Hippocampal formation (tissue), 2 donors: ENCODE measurements at regions not wholly inside any gene's neighbourhood (a gene's known extent, or its start where the extent isn't known, plus 50 kb on each side); places are given as distances from the start of the nearest gene placed in this dataset.
A peak's percentile ranks its signal among the peaks of the same experiment; 100 is the strongest.
"Not testable (repeated sequence)": the region's sequence is repeated elsewhere in the genome, so short reads cannot be mapped to it uniquely, and the experiment has no call there.

Experiments used
- DNase-seq, 2 donors: peaks; one replicate each; lab custom pipeline; 2025; lab: John Stamatoyannopoulos, UW

DNA sequence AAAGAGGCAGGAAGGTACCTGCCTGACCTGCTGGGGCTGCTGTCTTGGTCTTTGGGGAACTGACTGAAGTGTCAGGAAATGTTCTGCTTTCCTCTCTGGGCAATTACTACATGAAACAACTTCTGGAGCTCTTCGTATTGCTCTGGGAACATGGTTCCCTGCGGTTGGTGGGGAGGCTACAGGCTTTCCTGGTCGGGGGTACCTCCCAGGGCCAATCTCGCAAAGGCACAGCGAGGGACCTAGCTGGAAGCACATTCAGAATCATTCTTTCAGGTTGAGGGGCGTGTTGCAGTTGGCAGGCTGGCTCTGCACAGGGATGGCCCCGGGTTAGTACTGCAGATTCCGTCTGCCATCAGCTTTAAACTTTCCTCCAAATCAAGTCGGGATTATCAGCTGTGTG lies 88.9 kb upstream of the RANBP3L start:
- DNase-seq, result no peak

GRCh38 chr5:36392186-36392585 lies 90.5 kb upstream of the RANBP3L start:
- no peak for DNase-seq

- no peak for DNase-seq
Measured at GRCh38 chr5:36392818-36393217, 91.1 kb upstream of the RANBP3L start.

DNA sequence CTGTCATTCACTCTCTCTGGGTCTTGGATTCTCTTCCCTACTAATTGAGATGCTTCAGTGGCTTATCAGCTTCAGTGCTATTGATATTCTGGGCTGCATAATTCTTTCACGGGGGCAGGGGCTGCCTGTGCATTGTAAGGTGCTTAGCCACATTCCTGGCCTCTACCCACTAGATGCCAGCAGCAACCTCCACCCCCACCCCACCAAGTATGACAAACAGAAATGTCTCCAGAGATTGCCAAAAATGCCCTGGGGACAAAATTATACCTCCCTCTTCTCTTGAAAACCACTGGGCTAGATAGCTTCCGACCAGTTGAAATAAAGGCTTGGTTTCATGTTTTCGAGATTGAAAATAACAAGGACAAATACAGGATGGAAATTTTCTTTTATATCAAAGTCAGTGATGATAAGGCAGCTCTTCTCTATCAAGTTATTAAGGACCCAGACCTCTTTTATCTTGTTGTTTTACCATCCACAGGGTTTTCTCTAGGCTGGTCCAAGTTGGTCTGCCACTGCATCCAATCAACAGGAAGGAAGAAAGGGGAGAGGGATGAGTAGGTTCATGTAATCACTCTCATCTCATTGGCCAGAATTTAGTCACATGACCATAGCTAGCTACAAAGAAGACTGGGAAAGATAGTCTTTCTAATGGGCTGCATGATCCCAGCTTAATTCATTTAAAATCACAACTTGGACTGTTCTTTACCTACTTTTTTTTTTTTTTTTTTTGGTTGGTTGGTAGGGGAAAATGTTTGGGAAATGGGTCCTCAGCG lies 92.1 kb upstream of the RANBP3L start:
- no peak for DNase-seq

DNA sequence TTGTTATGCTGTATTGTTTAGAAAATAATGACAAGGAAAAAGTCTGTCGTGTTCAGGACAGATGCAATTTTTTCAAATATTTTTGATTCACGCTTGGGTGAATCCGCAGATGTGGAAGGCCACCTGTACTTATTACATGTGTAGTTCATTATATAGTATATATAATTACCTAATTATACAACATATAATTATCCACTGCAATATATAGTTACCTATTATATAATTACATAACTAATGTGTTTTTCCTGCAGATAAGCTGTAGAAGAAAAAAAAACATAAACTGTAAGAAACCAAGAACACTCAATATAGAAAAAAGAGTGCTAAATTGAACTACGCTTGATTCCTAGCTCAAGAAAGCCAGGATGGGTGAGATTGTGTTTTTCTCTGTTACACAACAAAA lies 93.6 kb upstream of the RANBP3L start:
- DNase-seq, result no peak

DNA sequence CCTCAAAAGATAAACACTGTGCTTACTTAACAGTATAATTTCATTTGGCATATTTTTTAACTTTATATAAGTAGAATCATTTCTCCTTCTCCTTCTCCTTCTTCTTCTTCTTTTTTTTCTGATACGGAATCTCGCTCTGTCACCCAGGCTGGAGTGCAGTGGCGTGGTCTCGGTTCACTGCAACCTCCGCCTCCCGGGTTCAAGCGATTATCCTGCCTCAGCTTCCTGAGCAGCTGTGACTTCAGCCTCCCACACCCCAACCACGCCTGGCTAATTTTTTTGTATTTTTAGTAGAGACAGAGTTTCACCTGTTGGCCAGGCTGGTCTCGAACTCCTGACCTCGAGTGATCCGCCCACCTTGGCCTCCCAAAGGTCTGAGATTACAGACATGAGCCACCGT lies 94.2 kb upstream of the RANBP3L start:
- DNase-seq, result not testable (repeated sequence)

- DNase-seq, result no peak
Measured at GRCh38 chr5:36396640-36397039, 94.9 kb upstream of the RANBP3L start.

DNA sequence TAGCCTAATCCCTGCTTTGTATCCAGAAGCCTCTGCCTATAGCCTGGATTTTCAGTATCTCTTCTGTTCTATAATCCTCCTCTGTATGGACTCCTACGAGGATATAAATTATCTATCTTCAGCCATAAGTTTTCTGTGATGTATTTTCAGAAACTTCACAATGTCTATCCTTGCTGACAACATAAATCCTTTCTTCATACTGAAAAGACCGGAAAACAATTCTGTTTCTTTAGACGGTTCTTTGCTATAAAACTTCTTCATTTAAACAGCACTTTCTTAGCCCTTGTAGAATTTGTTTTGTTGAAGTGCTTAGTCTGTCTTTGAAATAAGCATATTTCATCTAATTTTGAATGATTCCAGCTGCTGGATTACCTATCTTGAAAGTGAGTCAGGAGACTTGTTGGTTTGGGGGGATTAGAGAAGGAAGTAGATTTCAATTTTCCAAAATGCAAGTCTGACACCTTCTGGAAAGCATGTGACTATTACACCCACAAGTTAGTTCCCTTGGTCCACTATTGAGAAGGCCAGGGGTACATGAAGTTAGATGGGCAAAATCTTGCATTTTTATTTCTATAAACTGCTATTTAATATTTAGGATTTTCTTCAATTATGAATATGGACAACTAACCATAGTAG lies 96.3 kb upstream of the RANBP3L start:
- DNase-seq, result peak in 1 of 2 donors; percentile 59

GRCh38 chr5:36402512-36402906 lies 100.8 kb upstream of the RANBP3L start:
- no peak for DNase-seq

- DNase-seq, result no peak
Measured at GRCh38 chr5:36403632-36404311, 102.1 kb upstream of the RANBP3L start.

- DNase-seq, result no peak
Measured at GRCh38 chr5:36406023-36406422, 104.3 kb upstream of the RANBP3L start.

GRCh38 chr5:36407396-36407795 lies 105.7 kb upstream of the RANBP3L start:
- no peak for DNase-seq

DNA sequence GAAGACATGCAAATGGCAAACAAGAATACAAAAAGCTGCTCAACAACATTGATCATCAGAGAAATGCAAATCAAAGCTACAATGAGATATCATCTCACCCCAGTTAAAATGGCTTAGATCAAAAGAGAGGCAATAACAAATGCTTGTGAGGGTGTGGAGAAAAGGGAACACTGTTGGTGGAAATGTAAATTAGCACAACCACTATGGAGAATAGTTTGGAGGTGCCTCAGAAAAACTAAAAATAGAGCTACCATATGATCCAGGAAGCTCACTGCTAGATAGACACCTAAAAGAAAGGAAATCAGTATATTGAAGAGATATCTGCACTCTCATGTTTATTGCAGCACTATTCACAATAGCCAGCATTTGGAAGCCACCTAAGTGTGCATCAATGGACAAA lies 108.0 kb upstream of the RANBP3L start:
- not testable (repeated sequence) for DNase-seq

- not testable (repeated sequence) for DNase-seq
Measured at GRCh38 chr5:36410672-36411071, 109.0 kb upstream of the RANBP3L start.

DNA sequence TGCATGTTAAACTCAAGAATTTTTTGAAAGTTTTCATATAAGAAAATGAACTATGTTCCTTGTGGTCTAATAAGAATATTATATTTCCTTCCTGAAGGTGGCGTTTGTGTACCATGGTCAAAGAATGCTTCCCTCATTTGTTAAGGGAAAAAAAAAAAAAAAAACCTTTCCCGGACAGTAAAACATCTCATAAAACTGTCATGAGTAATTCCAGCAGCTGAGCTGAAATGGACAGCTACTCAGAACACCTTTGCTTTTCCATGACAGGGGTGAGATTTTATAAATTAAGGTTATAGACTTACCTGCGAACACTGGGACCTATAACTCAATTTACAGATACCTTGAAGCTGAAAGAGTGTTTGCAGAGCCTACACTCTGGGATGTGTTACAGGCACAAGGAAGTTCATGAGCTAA lies 113.2 kb upstream of the RANBP3L start:
- DNase-seq, result peak in 1 of 2 donors; percentile 79

DNA sequence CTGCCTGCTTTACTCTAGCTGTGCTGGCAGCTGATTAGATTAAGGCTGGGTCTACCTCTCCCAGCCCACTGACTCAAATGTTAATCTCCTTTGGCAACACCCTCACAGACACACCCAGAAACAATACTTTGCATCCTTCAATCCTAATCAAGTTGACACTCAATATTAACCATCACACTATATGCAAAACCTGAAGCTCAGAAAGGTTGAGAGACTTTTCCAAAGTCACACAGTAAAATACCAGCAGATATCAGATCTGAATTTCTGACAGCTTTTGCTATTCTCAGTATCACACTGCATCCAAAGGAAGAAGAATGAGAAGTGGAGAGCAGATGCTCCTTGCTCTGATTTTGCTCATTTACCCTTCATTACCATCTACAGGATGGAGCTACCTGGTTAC lies 114.9 kb upstream of the RANBP3L start:
- DNase-seq, result no peak

- no peak for DNase-seq
Measured at GRCh38 chr5:36417221-36417620, 115.5 kb upstream of the RANBP3L start.

- DNase-seq, result no peak
Measured at GRCh38 chr5:36417668-36418067, 116.0 kb upstream of the RANBP3L start.

- DNase-seq, result no peak
Measured at GRCh38 chr5:36418152-36418979, 116.7 kb upstream of the RANBP3L start.

DNA sequence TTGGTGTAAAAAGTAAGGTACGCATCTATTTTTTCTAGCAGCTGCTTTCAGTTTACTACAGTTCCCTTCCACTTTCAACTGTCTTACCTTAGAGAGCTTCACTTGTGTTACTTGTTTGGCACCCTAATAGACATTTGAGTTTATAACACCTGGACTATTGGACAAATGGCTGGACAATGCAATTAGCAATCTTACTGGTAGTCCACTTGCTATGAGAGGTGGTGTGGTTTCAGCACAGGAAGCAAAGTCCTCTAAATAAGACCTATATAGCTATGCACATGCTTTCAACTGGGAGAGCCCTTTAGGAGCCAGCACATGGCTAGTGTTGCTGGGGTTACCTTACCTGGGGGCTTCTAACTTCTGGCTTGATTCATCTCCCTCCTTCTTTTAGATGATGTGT lies 119.6 kb upstream of the RANBP3L start:
- no peak for DNase-seq

- no peak for DNase-seq
Measured at GRCh38 chr5:36422952-36423351, 121.2 kb upstream of the RANBP3L start.
